CD4-positive, CD25-positive, alpha-beta regulatory T cell (primary cell): ENCODE measurements at regions not wholly inside any gene's neighbourhood (a gene's known extent, or its start where the extent isn't known, plus 50 kb on each side); places are given as distances from the start of the nearest gene placed in this dataset.
"Not testable (repeated sequence)": the region's sequence is repeated elsewhere in the genome, so short reads cannot be mapped to it uniquely, and the experiment has no call there.

Experiments
- ATAC-seq, 2 donors: fragments of 150-1000 bp; cut with Tn5 transposase; one replicate each; pipeline ENCODE4 v1.10.0; 2021; ENCODE audit warnings: low read depth in 2 of 2, moderate number of reproducible peaks in 2 of 2, moderate library complexity in 1 of 2
- DNase-seq, 3 donors: peaks; one replicate each; pipeline versions ENCODE4 v3.0.0 to v3.0.0-alpha.2; 2012 to 2022; ENCODE audit warnings: mixed read lengths in 1 of 3
- H3K27ac ChIP-seq: one replicate; pipeline ENCODE4 v1.7.0; 2013; ENCODE audit warnings: mild to moderate bottlenecking, low read length; ENCODE audit not compliant: insufficient read depth, poor library complexity, severe bottlenecking
- H3K27me3 ChIP-seq: one replicate; pipeline ENCODE4 v1.7.0; 2013; ENCODE audit warnings: low read length; ENCODE audit not compliant: control insufficient read depth, insufficient read depth
- H3K36me3 ChIP-seq: one replicate; pipeline ENCODE4 v1.7.0; 2013; ENCODE audit warnings: mild to moderate bottlenecking, low read length, moderate library complexity; ENCODE audit not compliant: control insufficient read depth, insufficient read depth
- H3K4me1 ChIP-seq: 2 replicates; pipeline ENCODE4 v1.7.0; 2013; ENCODE audit warnings: mild to moderate bottlenecking, low read length; ENCODE audit not compliant: insufficient read depth, control insufficient read depth, poor library complexity, severe bottlenecking
- H3K4me3 ChIP-seq: one replicate; pipeline ENCODE4 v1.7.0; 2013; ENCODE audit warnings: low read depth, mild to moderate bottlenecking, low read length, moderate library complexity
- H3K9me3 ChIP-seq, 2 experiments: 1 replicate in 1 of 2; 2 replicates in 1 of 2; pipeline ENCODE4 v1.7.0; 2013; ENCODE audit warnings: low read length in 2 of 2, mild to moderate bottlenecking in 1 of 2, moderate library complexity in 1 of 2; ENCODE audit not compliant: control insufficient read depth in 2 of 2
- H3K27ac Mint-ChIP-seq, 3 donors: one replicate each; pipeline ENCODE4 v1.8.0; 2020 to 2022; ENCODE audit warnings: mild to moderate bottlenecking in 3 of 3, mixed read lengths in 3 of 3, moderate library complexity in 2 of 3
- H3K27me3 Mint-ChIP-seq: one replicate; pipeline ENCODE4 v1.8.0; 2022; ENCODE audit warnings: mild to moderate bottlenecking, mixed read lengths
- H3K36me3 Mint-ChIP-seq: one replicate; pipeline ENCODE4 v1.8.0; 2020; ENCODE audit warnings: mixed read lengths
- H3K4me1 Mint-ChIP-seq, 4 donors: one replicate each; pipeline ENCODE4 v1.8.0; 2020 to 2022; ENCODE audit warnings: mixed read lengths in 4 of 4, mild to moderate bottlenecking in 1 of 4
- H3K4me3 Mint-ChIP-seq, 4 donors: one replicate each; pipeline ENCODE4 v1.8.0; 2020 to 2022; ENCODE audit warnings: mild to moderate bottlenecking in 4 of 4, mixed read lengths in 4 of 4, moderate library complexity in 3 of 4
- H3K9me3 Mint-ChIP-seq, 7 donors: one replicate each; pipeline ENCODE4 v1.8.0; 2020 to 2022; ENCODE audit warnings: mixed read lengths in 7 of 7, mild to moderate bottlenecking in 3 of 7, moderate library complexity in 2 of 7

GRCh38 chr7:65127364-65127763 is 120.9 kb upstream of the ERV3-1 start:
- not testable (repeated sequence) for H3K27ac ChIP-seq, H3K27ac Mint-ChIP-seq, ATAC-seq, H3K9me3 Mint-ChIP-seq, H3K4me1 ChIP-seq, H3K4me3 ChIP-seq, H3K27me3 Mint-ChIP-seq, H3K27me3 ChIP-seq, H3K4me3 Mint-ChIP-seq, DNase-seq, H3K36me3 ChIP-seq, H3K4me1 Mint-ChIP-seq, H3K36me3 Mint-ChIP-seq, H3K9me3 ChIP-seq

DNA sequence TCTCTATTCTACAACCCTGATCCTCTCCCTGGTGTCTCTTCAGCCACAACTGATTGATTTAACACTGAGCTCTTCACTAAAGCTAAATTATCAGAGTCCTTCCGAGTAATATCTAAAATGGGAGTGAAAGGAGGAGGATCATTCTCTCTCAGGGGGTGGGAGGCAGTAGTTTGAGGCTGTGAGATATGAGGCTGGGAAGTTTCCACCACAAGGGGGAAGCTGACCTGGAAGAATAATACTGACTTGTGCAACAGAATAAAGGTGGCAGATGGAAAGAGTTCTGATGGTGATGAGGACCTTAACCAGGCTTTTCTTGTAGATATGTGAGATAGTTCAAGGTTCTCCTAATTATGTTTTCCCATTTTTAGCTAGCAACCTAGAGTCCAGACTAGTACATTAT is 118.1 kb upstream of the ERV3-1 start:
- H3K9me3 ChIP-seq, H3K4me3 ChIP-seq, H3K4me3 Mint-ChIP-seq, H3K27me3 Mint-ChIP-seq, H3K36me3 ChIP-seq, DNase-seq, H3K4me1 ChIP-seq, H3K4me1 Mint-ChIP-seq, H3K36me3 Mint-ChIP-seq, H3K9me3 Mint-ChIP-seq, H3K27ac Mint-ChIP-seq, ATAC-seq, H3K27ac ChIP-seq, H3K27me3 ChIP-seq: not testable (repeated sequence)

DNA sequence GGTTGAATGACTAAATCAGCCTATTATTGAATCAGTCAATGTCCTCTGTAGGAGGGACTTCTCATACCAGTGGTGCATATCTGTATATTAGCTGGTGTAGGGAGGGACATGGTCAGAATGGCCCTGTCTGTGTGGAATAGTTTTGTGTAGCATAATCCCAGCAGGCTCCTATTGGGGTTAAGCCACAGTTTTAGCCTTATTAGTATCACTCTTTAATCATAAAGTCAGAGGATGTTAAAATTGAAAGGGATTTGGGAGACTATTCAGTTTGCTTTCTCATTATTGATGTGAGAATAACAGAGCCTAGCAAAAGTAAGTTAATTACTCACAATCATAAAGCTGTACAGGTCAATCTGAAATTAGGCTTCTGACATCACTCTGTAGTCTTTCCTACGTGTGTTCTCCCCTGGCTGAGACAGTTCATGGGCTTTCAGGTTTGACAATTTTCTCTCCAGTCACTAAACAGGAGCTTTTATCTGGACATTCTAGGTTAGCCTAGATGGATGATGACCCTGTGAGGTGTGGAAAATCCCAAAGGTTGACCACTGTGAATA is 99.2 kb upstream of the ERV3-1 start:
- not testable (repeated sequence) for H3K27me3 ChIP-seq, H3K4me1 Mint-ChIP-seq, H3K4me3 Mint-ChIP-seq, H3K36me3 ChIP-seq, H3K9me3 ChIP-seq, H3K27ac ChIP-seq, H3K4me1 ChIP-seq, H3K27me3 Mint-ChIP-seq, DNase-seq, H3K4me3 ChIP-seq, H3K27ac Mint-ChIP-seq, H3K9me3 Mint-ChIP-seq, ATAC-seq
- H3K36me3 Mint-ChIP-seq: peaks cover 14% of the 10 kb centered on the region

DNA sequence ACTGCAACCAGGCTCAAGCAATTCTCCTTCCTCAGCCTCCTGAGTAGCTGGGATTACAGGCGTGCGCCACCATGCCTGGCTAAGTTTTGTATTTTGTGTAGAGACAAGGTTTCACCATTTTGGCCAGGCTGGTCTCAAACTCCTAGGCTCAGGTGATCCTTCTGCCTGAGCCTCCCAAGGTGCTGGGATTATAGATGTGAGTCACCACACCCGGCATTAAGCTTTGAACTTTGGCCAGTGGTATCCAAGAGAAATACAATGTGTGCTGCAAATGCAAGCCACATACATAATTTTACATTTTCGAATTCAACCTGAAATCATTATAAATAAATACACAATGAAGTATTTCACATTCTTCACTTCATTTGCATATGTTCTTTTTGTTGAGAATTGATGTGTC is 94.0 kb upstream of the ERV3-1 start:
- H3K36me3 ChIP-seq, H3K4me3 Mint-ChIP-seq, H3K9me3 ChIP-seq, H3K27me3 ChIP-seq, H3K4me1 ChIP-seq, H3K27me3 Mint-ChIP-seq, H3K27ac Mint-ChIP-seq, DNase-seq, H3K4me3 ChIP-seq, H3K27ac ChIP-seq, H3K4me1 Mint-ChIP-seq, ATAC-seq, H3K9me3 Mint-ChIP-seq: not testable (repeated sequence)
- peaks cover 15% of the 10 kb centered on the region for H3K36me3 Mint-ChIP-seq

DNA sequence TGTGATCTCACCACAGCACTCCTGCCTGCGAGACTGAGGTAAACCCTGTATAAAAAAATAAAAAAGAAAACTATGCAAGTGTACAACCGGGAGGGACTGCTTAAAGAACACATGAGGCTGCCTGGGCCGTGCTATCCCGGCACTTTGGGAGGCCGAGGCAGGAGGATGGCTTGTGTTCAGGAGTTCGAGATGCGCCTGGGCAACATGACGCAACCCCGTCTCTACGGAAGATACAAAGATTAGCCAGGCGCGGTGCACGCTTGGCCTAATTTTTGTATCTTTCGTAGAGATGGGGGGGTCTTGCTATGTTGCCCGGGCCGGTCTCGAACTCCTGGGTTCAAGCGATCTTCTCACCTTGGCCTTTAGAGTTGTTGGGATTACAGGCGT is 75.2 kb upstream of the ERV3-1 start:
- not testable (repeated sequence) for H3K9me3 Mint-ChIP-seq, H3K9me3 ChIP-seq, H3K4me1 ChIP-seq, DNase-seq, H3K27me3 Mint-ChIP-seq, H3K36me3 Mint-ChIP-seq, H3K27me3 ChIP-seq, H3K36me3 ChIP-seq, ATAC-seq
- Histone ChIP-seq H3K27ac (peak overlapping the region; percentile 74), H3K4me3 (peak overlapping the region; percentile 66)
- Mint-ChIP-seq H3K4me1 (peaks cover 0 to 12% (median 4%) of the 10 kb centered on the region in 4 donors), H3K27ac (peak overlapping the region; percentile 84 to 96 (median 94)), H3K4me3 (peak overlapping the region; percentile 86 to 95 (median 92))

DNA sequence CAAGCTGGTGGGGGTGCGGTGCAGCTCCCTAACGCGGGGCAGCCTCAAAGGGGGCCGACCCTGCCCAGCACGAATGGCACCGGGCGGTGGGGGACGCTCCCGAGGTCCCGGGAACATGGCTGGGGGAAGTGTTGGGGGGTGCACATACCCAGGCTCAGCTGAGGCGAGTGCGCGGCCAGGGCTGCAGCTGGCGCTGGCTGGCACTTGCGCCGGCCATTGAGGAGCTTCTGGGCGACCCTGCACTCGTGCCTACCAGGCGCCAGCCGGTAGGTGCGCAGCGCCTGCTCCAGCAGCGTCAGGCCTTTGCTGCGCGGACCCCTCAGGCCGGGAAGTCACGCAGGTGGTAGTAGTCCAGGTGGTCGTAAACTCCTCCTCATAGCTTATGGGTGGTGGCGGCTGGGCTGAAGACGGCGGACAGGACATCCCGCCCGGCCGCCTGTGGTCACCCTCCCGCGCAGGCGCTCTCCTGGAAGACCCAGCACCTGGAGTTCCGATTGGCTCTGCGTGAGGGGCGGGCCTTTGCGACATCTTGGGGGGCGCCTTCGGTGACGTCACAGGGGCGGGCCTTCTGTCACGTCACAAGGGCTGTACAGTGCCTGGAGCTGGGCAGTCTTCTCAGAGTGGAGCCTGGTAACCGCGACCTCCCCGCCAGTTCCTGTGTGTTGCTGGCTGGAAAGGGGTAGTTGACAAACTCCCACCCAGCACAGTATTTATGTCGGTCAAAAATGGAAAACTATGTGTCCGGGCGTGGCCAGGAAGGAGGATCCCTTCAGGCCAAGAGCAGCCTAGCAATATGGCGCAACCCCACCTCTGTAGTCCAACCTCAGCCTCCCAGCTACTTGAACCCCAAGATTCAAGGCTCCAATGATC is 74.5 kb upstream of the ERV3-1 start:
- H3K4me1 ChIP-seq, H3K36me3 ChIP-seq, H3K36me3 Mint-ChIP-seq, H3K9me3 Mint-ChIP-seq, H3K9me3 ChIP-seq, H3K27me3 ChIP-seq, H3K27me3 Mint-ChIP-seq: not testable (repeated sequence)
- peak; percentile 86 to 93 (median 91) for DNase-seq
- peak overlapping the region; percentile 86 to 95 (median 92) for H3K4me3 Mint-ChIP-seq
- H3K27ac Mint-ChIP-seq: peak overlapping the region; percentile 84 to 96 (median 94)
- Histone ChIP-seq H3K4me3 (peak overlapping the region; percentile 66), H3K27ac (peak overlapping the region; percentile 74)
- peaks cover 0 to 12% (median 4%) of the 10 kb centered on the region in 4 donors for H3K4me1 Mint-ChIP-seq
- ATAC-seq: peak; percentile 91 to 97

DNA sequence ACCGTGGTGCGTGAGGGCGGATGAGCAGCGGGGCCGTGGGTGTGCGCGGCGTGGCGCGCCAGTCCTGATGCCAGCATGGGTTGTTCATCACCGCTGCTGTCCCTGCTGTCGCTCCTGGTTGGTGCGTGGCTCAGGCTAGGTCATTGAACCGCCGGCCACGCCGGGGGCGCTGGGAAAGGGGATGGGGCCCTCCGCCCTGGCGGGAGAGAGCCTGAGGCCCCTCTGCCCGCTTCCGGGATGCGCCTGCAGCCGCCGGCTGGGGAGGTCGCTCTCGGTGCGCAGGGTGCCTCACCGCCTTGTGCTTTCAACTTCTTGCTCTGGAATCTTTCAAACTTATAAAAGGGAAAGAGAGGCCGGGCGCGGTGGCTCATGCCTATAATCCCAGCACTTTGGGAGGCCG is 68.5 kb upstream of the ERV3-1 start:
- H3K27me3 ChIP-seq, H3K4me3 Mint-ChIP-seq, H3K36me3 ChIP-seq, H3K4me3 ChIP-seq, H3K27me3 Mint-ChIP-seq, H3K4me1 ChIP-seq, H3K9me3 Mint-ChIP-seq, H3K27ac ChIP-seq, H3K9me3 ChIP-seq, H3K27ac Mint-ChIP-seq, ATAC-seq, H3K4me1 Mint-ChIP-seq, DNase-seq: not testable (repeated sequence)
- peaks cover 16% of the 10 kb centered on the region for H3K36me3 Mint-ChIP-seq

DNA sequence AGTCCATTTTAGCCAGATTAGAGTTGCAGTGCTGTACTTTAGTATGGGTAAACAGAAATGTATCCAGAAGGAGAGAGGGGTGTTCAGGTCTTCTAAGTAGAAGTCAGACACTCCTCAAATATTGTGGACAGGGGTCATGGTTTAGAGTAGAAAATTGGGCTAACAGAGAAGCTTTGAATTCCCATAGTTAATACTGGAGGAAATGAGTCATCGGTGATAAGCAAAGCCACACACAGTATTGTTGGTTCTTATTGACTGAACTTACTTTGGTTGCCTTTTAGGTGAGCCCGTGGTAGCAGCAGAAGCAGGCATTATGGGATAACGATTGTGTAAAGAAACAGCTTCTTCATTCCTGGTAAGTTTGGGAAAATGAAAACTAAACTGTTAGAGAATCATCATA is 66.7 kb upstream of the ERV3-1 start:
- H3K27me3 ChIP-seq, DNase-seq, H3K27me3 Mint-ChIP-seq, H3K4me3 Mint-ChIP-seq, H3K36me3 ChIP-seq, H3K27ac ChIP-seq, H3K4me1 ChIP-seq, H3K9me3 ChIP-seq, H3K9me3 Mint-ChIP-seq, H3K27ac Mint-ChIP-seq, ATAC-seq, H3K4me3 ChIP-seq, H3K4me1 Mint-ChIP-seq: not testable (repeated sequence)
- peaks cover 21% of the 10 kb centered on the region for H3K36me3 Mint-ChIP-seq
